Sigmoid colon (tissue), 4 donors: ENCODE measurements at regions not wholly inside any gene's neighbourhood (a gene's known extent, or its start where the extent isn't known, plus 50 kb on each side); places are given as distances from the start of the nearest gene placed in this dataset.

Experiments
- CTCF ChIP-seq, 4 experiments: fragments of 450-650 bp in 3 of 4; fragments of 200-600 bp in 1 of 4; IDR thresholded peaks; one replicate each; pipeline ENCODE4 v1.5.1; 2016 to 2019; ENCODE audit warnings: antibody characterized with exemption in 4 of 4, mild to moderate bottlenecking in 3 of 4, moderate library complexity in 2 of 4
- EP300 ChIP-seq, 4 donors: sonication (generic); formaldehyde crosslinking; IDR thresholded peaks; one replicate each; pipeline ENCODE4 v1.6.1; 2017; ENCODE audit warnings: antibody characterized with exemption in 4 of 4
- POLR2A ChIP-seq, 2 donors: fragments of 450-650 bp; IDR thresholded peaks; one replicate each; pipeline ENCODE4 v1.6.1; 2016; ENCODE audit warnings: antibody characterized with exemption in 2 of 2, mild to moderate bottlenecking in 2 of 2, moderate library complexity in 2 of 2
- POLR2AphosphoS5 ChIP-seq, 4 donors: sonication (generic); formaldehyde crosslinking; IDR thresholded peaks; one replicate each; pipeline ENCODE4 v1.6.1; 2017; ENCODE audit warnings: antibody characterized with exemption in 4 of 4

DNA sequence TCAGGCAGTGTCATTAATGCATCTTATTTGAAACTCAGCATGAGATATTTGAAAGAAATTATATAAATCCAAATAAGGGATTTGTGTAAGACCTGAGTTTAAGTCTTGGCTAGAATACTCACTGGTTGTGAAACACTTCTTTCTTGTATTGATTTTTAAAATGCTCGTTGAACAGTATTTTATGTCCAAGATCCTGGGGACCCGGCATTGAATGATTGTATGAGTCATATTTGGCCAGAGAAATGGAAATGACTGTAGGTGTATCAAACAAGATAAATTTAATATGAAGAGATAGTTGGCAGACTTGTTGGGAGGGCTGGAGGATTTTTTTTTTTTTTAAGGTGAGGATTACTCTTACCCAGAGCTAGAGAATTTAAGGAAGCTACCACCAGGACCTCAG lies 606.1 kb upstream of the CPEB2 start:
- TF ChIP-seq CTCF (IDR thresholded peaks at IDR 0.05) (no peak), POLR2AphosphoS5 (IDR thresholded peaks at IDR 0.05) (no peak), EP300 (IDR thresholded peaks at IDR 0.05) (no peak), POLR2A (IDR thresholded peaks at IDR 0.05) (no peak)
